ENCODE measurements at regions not wholly inside any gene's neighbourhood (a gene's known extent, or its start where the extent isn't known, plus 50 kb on each side); places are given as distances from the start of the nearest gene placed in this dataset.

DNA sequence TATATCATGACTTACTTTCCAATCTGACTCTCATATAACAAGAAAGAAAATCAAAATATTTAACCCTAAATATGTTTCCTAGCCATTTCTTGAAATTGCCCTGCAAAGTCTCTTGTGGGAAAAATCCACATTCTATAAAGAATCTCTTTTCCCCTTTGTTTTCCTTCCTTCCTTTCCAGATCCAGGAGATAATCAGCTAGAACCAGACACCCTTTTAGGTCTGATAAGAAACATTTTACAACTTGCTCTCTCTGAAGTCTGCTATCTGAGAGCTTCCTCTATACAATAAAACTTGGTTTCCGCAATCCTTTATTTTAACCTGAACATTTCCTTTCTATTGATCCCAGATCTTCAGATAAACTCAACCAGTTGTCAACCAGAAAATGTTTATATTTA, 100.5 kb upstream of the RNU6-1 start:
- TF ChIP-seq CTCF (conservative IDR thresholded peaks at IDR 0.05; ENCODE audit: low read length): no peak
- TF ChIP-seq EZH2phosphoT487 (IDR thresholded peaks at IDR 0.05; ENCODE audit: borderline replicate concordance): no peak

Measured in Loucy (cell line).